HL-60 (cell line): ENCODE measurements at regions not wholly inside any gene's neighbourhood (a gene's known extent, or its start where the extent isn't known, plus 50 kb on each side); places are given as distances from the start of the nearest gene placed in this dataset.

Experiments used
- CTCF ChIP-seq: IDR thresholded peaks from one replicate; pipeline ENCODE4 v1.5.1; 2011; ENCODE audit warnings: low read length, control low read depth, inconsistent platforms; ENCODE audit not compliant: insufficient read depth
- REST ChIP-seq: IDR thresholded peaks from 2 replicates; pipeline ENCODE4 v1.6.1; 2012; ENCODE audit warnings: low read depth; ENCODE audit not compliant: insufficient replicate concordance

GRCh38 chr3:70832089-70832833 lies 519.8 kb upstream of the MDFIC2 start:
- TF ChIP-seq CTCF, result no peak
- TF ChIP-seq REST, result no peak
